H1 (cell line): ENCODE measurements at regions not wholly inside any gene's neighbourhood (a gene's known extent, or its start where the extent isn't known, plus 50 kb on each side); places are given as distances from the start of the nearest gene placed in this dataset.

ENCODE experiments used
- CTCF ChIA-PET: fragments of 300-600 bp; sonication (Branson Sonifier 250); formaldehyde crosslinking; loops from one replicate; lab custom pipeline; 2021; ENCODE audit not compliant: partially characterized antibody; lab: Charles Lee
- POLR2A ChIA-PET: fragments of 300-600 bp; sonication (Branson Sonifier 250); formaldehyde crosslinking; loops from one replicate; lab custom pipeline; 2021; ENCODE audit warnings: inconsistent platforms; ENCODE audit not compliant: partially characterized antibody; lab: Charles Lee
- DNase-seq, 2 experiments: peaks; one replicate each; pipeline versions ENCODE4 v3.0.0 to v3.0.0-alpha.2; 2010 to 2022; ENCODE audit warnings: low spot score in 2 of 2, low read depth in 1 of 2, mixed read lengths in 1 of 2
- FAIRE-seq: peaks from 2 replicates; lab custom pipeline; 2011; peaks lifted over from hg19 to GRCh38; lab: Jason Lieb, UNC
- H2AFZ ChIP-seq: 2 replicates; pipeline ENCODE4 v1.8.1; 2012; ENCODE audit warnings: low read length, inconsistent platforms
- H2AK5ac ChIP-seq: 2 replicates; pipeline ENCODE4 v1.6.1; 2013; ENCODE audit warnings: low read depth, low read length
- H2BK120ac ChIP-seq: replicated peaks from 2 replicates; pipeline ENCODE3; 2013; ENCODE audit warnings: low read depth, low read length, inconsistent platforms
- H2BK12ac ChIP-seq: 2 replicates; pipeline ENCODE4 v1.6.1; 2013; ENCODE audit warnings: low read depth, low read length
- H2BK15ac ChIP-seq: 2 replicates; pipeline ENCODE4 v1.6.1; 2013; ENCODE audit warnings: low read length
- H2BK20ac ChIP-seq: 2 replicates; pipeline ENCODE4 v1.6.1; 2013; ENCODE audit warnings: low read length
- H2BK5ac ChIP-seq: 2 replicates; pipeline ENCODE4 v1.6.1; 2013; ENCODE audit warnings: low read depth, low read length
- H3K14ac ChIP-seq: 2 replicates; pipeline ENCODE4 v1.6.1; 2013; ENCODE audit warnings: inconsistent platforms; ENCODE audit not compliant: insufficient read length
- H3K18ac ChIP-seq: 2 replicates; pipeline ENCODE4 v1.6.1; 2013; ENCODE audit warnings: low read length; ENCODE audit errors: extremely low read depth
- H3K23ac ChIP-seq: 2 replicates; pipeline ENCODE4 v1.6.1; 2013; ENCODE audit warnings: inconsistent platforms; ENCODE audit not compliant: insufficient read length
- H3K23me2 ChIP-seq: 2 replicates; pipeline ENCODE4 v1.6.1; 2013; ENCODE audit warnings: low read depth, low read length
- H3K27ac ChIP-seq: 2 replicates; pipeline ENCODE4 v1.6.1; 2011; ENCODE audit warnings: low read depth, low read length, inconsistent platforms
- H3K27me3 ChIP-seq, 4 experiments: replicated peaks in 1 of 4; 1 replicate in 1 of 4; 2 replicates in 3 of 4; pipeline versions ENCODE4 v1.6.1 to v1.8.1; 2011 to 2013; ENCODE audit warnings: low read length in 3 of 4, mild to moderate bottlenecking in 3 of 4, inconsistent platforms in 2 of 4, mixed read lengths in 2 of 4, moderate library complexity in 1 of 4; ENCODE audit not compliant: control insufficient read depth in 3 of 4, insufficient read depth in 3 of 4; ENCODE audit errors: extremely low read depth in 1 of 4
- H3K36me3 ChIP-seq, 4 experiments: 2 replicates each; pipeline versions ENCODE4 v1.6.1 to v1.8.1; 2011 to 2013; ENCODE audit warnings: mild to moderate bottlenecking in 4 of 4, low read length in 3 of 4, moderate library complexity in 2 of 4, control low read depth in 1 of 4, inconsistent platforms in 1 of 4; ENCODE audit not compliant: insufficient read depth in 4 of 4, control insufficient read depth in 2 of 4
- H3K4ac ChIP-seq: replicated peaks from 2 replicates; pipeline ENCODE3; 2013; ENCODE audit warnings: low read length, low read depth, mixed read lengths, inconsistent platforms; ENCODE audit not compliant: insufficient read length
- H3K4me1 ChIP-seq, 4 experiments: replicated peaks in 1 of 4; 1 replicate in 1 of 4; 2 replicates in 3 of 4; pipeline versions ENCODE4 v1.6.1 to v1.8.1; 2011 to 2013; ENCODE audit warnings: low read length in 3 of 4, inconsistent platforms in 2 of 4, mixed read lengths in 1 of 4; ENCODE audit not compliant: insufficient read depth in 4 of 4, control insufficient read depth in 3 of 4
- H3K4me2 ChIP-seq, 2 experiments: 2 replicates each; pipeline versions ENCODE4 v1.6.1 to v1.8.1; 2011 to 2013; ENCODE audit warnings: low read depth in 2 of 2, low read length in 2 of 2, control low read depth in 1 of 2, inconsistent platforms in 1 of 2, mild to moderate bottlenecking in 1 of 2; ENCODE audit not compliant: insufficient read depth in 1 of 2
- H3K4me3 ChIP-seq, 4 experiments: fragments of 200-600, 300-600 bp in 1 of 4; sonication (generic), shearing (Covaris generic), sonication (Bioruptor Twin) in 1 of 4; 2 replicates each; pipeline versions ENCODE4 v1.5.1 to v1.8.1; 2011 to 2016; ENCODE audit warnings: low read length in 4 of 4, low read depth in 3 of 4, control low read depth in 2 of 4, inconsistent platforms in 2 of 4, mild to moderate bottlenecking in 2 of 4, mixed read lengths in 1 of 4, moderate library complexity in 1 of 4; ENCODE audit not compliant: insufficient read depth in 2 of 4; ENCODE audit errors: extremely low read depth in 1 of 4
- H3K56ac ChIP-seq: replicated peaks from 2 replicates; pipeline ENCODE3; 2013; ENCODE audit warnings: low read depth, mild to moderate bottlenecking, mixed read lengths, low read length, inconsistent platforms; ENCODE audit not compliant: insufficient read length
- H3K79me1 ChIP-seq: 2 replicates; pipeline ENCODE4 v1.6.1; 2013; ENCODE audit warnings: low read depth, low read length, control low read depth
- H3K79me2 ChIP-seq, 2 experiments: 2 replicates each; pipeline versions ENCODE4 v1.6.1 to v1.8.1; 2012 to 2013; ENCODE audit warnings: low read length in 2 of 2, mild to moderate bottlenecking in 2 of 2, inconsistent platforms in 1 of 2; ENCODE audit not compliant: insufficient read depth in 2 of 2, control insufficient read depth in 1 of 2
- H3K9ac ChIP-seq, 4 experiments: replicated peaks in 1 of 4; 1 replicate in 1 of 4; 2 replicates in 3 of 4; pipeline versions ENCODE4 v1.6.1 to v1.8.1; 2011 to 2013; ENCODE audit warnings: low read depth in 3 of 4, low read length in 3 of 4, control low read depth in 2 of 4, mild to moderate bottlenecking in 2 of 4, moderate library complexity in 2 of 4, inconsistent platforms in 1 of 4; ENCODE audit errors: extremely low read depth in 1 of 4
- H3K9me3 ChIP-seq, 2 experiments: 2 replicates each; pipeline versions ENCODE4 v1.6.1 to v1.8.1; 2012 to 2013; ENCODE audit warnings: mild to moderate bottlenecking in 2 of 2, moderate library complexity in 2 of 2, control low read depth in 1 of 2, inconsistent platforms in 1 of 2, low read depth in 1 of 2, low read length in 1 of 2, mixed read lengths in 1 of 2; ENCODE audit not compliant: insufficient read depth in 2 of 2
- H4K20me1 ChIP-seq, 2 experiments: replicated peaks in 1 of 2; 2 replicates each; pipeline versions ENCODE3 to v1.8.1; 2011 to 2013; ENCODE audit warnings: inconsistent platforms in 2 of 2, low read length in 2 of 2, mild to moderate bottlenecking in 1 of 2; ENCODE audit not compliant: insufficient read depth in 2 of 2, control insufficient read depth in 1 of 2
- H4K5ac ChIP-seq: 2 replicates; pipeline ENCODE4 v1.6.1; 2013; ENCODE audit warnings: low read length, low read depth, mixed read lengths, inconsistent platforms; ENCODE audit not compliant: insufficient read length
- H4K8ac ChIP-seq: 2 replicates; pipeline ENCODE4 v1.8.0; 2013; ENCODE audit warnings: mild to moderate bottlenecking, moderate library complexity, low read length, inconsistent platforms; ENCODE audit not compliant: insufficient read depth; ENCODE audit errors: extremely low read depth
- H4K91ac ChIP-seq: replicated peaks from 2 replicates; pipeline ENCODE3; 2013; ENCODE audit warnings: low read length, mixed read lengths, inconsistent platforms; ENCODE audit not compliant: insufficient read length
- ASH2L ChIP-seq: fragments of 200-600, 300-600 bp; sonication (generic); IDR thresholded peaks from one replicate; pipeline ENCODE4 v1.7.1; 2017; ENCODE audit warnings: low read length
- ATF3 ChIP-seq: IDR thresholded peaks from 2 replicates; pipeline ENCODE4 v1.6.1; 2011; ENCODE audit warnings: low read depth, mild to moderate bottlenecking, low read length; ENCODE audit not compliant: insufficient read depth
- BCL11A ChIP-seq, 2 experiments: IDR thresholded peaks; one replicate each; pipeline ENCODE4 v1.6.1; 2011; ENCODE audit warnings: low read depth in 2 of 2, low read length in 2 of 2, mild to moderate bottlenecking in 2 of 2
- JUND ChIP-seq: IDR thresholded peaks from 2 replicates; pipeline ENCODE4 v1.6.1; 2011; ENCODE audit warnings: mild to moderate bottlenecking, improper control_type of control experiment, low read length
- KDM4A ChIP-seq: IDR thresholded peaks from one replicate; pipeline ENCODE4 v1.7.1; 2012; ENCODE audit warnings: low read depth, mild to moderate bottlenecking, moderate library complexity, low read length, inconsistent platforms; ENCODE audit not compliant: severe bottlenecking
- SIN3A ChIP-seq, 2 experiments: IDR thresholded peaks in 1 of 2; conservative IDR thresholded peaks in 1 of 2; 2 replicates each; pipeline ENCODE4 v1.6.1; 2011 to 2012; ENCODE audit warnings: low read length in 2 of 2, improper control_type of control experiment in 1 of 2, low read depth in 1 of 2, mild to moderate bottlenecking in 1 of 2
- SIRT6 ChIP-seq: IDR thresholded peaks from one replicate; pipeline ENCODE4 v1.7.1; 2012; ENCODE audit warnings: low read length, inconsistent platforms
- SUZ12 ChIP-seq: fragments of 200-600 bp; sonication (generic); IDR thresholded peaks from 2 replicates; pipeline ENCODE4 v1.6.1; 2012; ENCODE audit warnings: mild to moderate bottlenecking, inconsistent platforms, low read length, moderate library complexity, mixed read lengths
- WGBS, 2 experiments: shearing (Covaris generic) in 1 of 2; methylation state at CpG; one replicate each; pipeline versions ENCODE4 v1.1.6 to v1.1.7; 2013 to 2015; ENCODE audit warnings: low lambda C conversion rate in 2 of 2, mixed read lengths in 2 of 2, inconsistent platforms in 1 of 2, low coverage in 1 of 2, missing lambda C conversion rate in 1 of 2; ENCODE audit not compliant: insufficient replicate concordance in 2 of 2, insufficient coverage in 1 of 2, insufficient read length in 1 of 2; ENCODE audit errors: extremely low coverage in 1 of 2, missing lambda C conversion rate in 1 of 2; 5-methylcytosine and 5-hydroxymethylcytosine counted together

- Histone ChIP-seq H2BK120ac (peak overlapping the region; percentile 18), H2BK15ac (peak overlapping the region; percentile 94; the same call in 1 of the 2 replicates), H2BK20ac (peak overlapping the region; percentile 99), H3K27me3 (no peaks in the 10 kb centered on the region), H3K4ac (peak overlapping the region; percentile 97), H4K5ac (peak overlapping the region; percentile 45), H3K23ac (no peak overlapping the region), H3K4me1 (peaks cover 14 to 58% (median 48%) of the 10 kb centered on the region in 4 experiments), H2AFZ (no peak overlapping the region), H3K56ac (peak overlapping the region; percentile 35), H4K91ac (peak overlapping the region; percentile 98), H3K4me2 (peak overlapping the region; percentile 28 to 44; a peak in 3 of 4 replicates), H3K79me2 (peaks cover 3 to 86% of the 10 kb centered on the region in 2 experiments), H3K23me2 (no peaks in the 10 kb centered on the region; the same call in 1 of the 2 replicates), H3K14ac (peak overlapping the region; percentile 62), H3K36me3 (no peaks in the 10 kb centered on the region), H3K9ac (no peak overlapping the region; a peak in 1 of 7 replicates), H3K27ac (peak overlapping the region; percentile 26), H3K79me1 (peaks cover 17% of the 10 kb centered on the region), H4K20me1 (peaks cover 0 to 3% of the 10 kb centered on the region in 2 experiments), H3K9me3 (no peaks in the 10 kb centered on the region), H4K8ac (peak overlapping the region; percentile 45), H2AK5ac (peak overlapping the region; percentile 96), H3K4me3 (no peak overlapping the region), H3K18ac (peak overlapping the region; percentile 99), H2BK5ac (peak overlapping the region; percentile 99), H2BK12ac (peak overlapping the region; percentile 96; the same call in 1 of the 2 replicates)
- CTCF ChIA-PET, result interaction anchor here (0.7 to 3.0 kb wide), 13 partner anchors 9 to 294 kb away, joined by 3 to 14 read pairs (median 3); partner anchors contain the start of gene GLI2
- FAIRE-seq (no peak), DNase-seq (peak in 1 of 2 experiments; percentile 51)
- POLR2A ChIA-PET, result interaction anchor here (0.9 to 3.9 kb wide), 10 partner anchors 10 to 290 kb away, joined by 3 to 31 read pairs (median 8); no protein-coding TSS in a partner anchor
- WGBS, 2 experiments, result 73% methylated on average over 9 of the region's 10 CpGs; no CpG with 5 or more reads in 1 of the 2 experiments
- TF ChIP-seq JUND, result no peak
- no peak for TF ChIP-seq BCL11A (IDR thresholded peaks at IDR 0.05; ENCODE audit: low read depth in 2 of 2, low read length in 2 of 2)
- no peak for TF ChIP-seq KDM4A
- TF ChIP-seq SIN3A (conservative IDR thresholded peaks at IDR 0.05 in 1 of 2, IDR thresholded peaks at IDR 0.05 in 1 of 2; ENCODE audit: low read depth in 1 of 2, low read length in 2 of 2), result no peak
- no peak for TF ChIP-seq SUZ12
- TF ChIP-seq ATF3, result no peak
- TF ChIP-seq SIRT6, result no peak
- TF ChIP-seq ASH2L, result no peak
Observed at GRCh38 chr2:120785228-120785966, 49.7 kb downstream of the GLI2 start.
